Panc1 (cell line): ENCODE measurements at regions not wholly inside any gene's neighbourhood (a gene's known extent, or its start where the extent isn't known, plus 50 kb on each side); places are given as distances from the start of the nearest gene placed in this dataset.

Experiments
- ATAC-seq: fragments of 200-7000 bp; cut with Tn5 transposase; 2 replicates; pipeline ENCODE4 v1.9.1; 2020; ENCODE audit warnings: mild to moderate bottlenecking, moderate library complexity
- BruUV-seq: library from RNA; stranded (reverse); fragments of 400-500 nt; replicated peaks from 2 replicates; lab custom pipeline; 2021; lab: Mats Ljungman, UMichigan
- CTCF ChIA-PET: fragments of 300-600 bp; sonication (Branson Sonifier 250); formaldehyde crosslinking; loops from one replicate; lab custom pipeline; 2022; ENCODE audit warnings: antibody characterized with exemption; lab: Charles Lee
- POLR2A ChIA-PET: fragments of 300-600 bp; sonication (Branson Sonifier 250); formaldehyde crosslinking; loops from one replicate; lab custom pipeline; 2022; ENCODE audit warnings: antibody characterized with exemption; lab: Charles Lee
- DNase-seq: peaks from one replicate; pipeline ENCODE4 v3.0.0-alpha.2; 2010; ENCODE audit warnings: low read depth, low spot score
- H3K27ac ChIP-seq: 2 replicates; pipeline ENCODE4 v1.5.1; 2011; ENCODE audit warnings: mild to moderate bottlenecking, low read length, inconsistent platforms
- H3K27me3 ChIP-seq: fragments of 200-500 bp; sonication (Bioruptor generic); 2 replicates; pipeline ENCODE4 v1.6.0; 2014; ENCODE audit warnings: low read length, inconsistent platforms; ENCODE audit not compliant: control insufficient read depth, insufficient read depth
- H3K36me3 ChIP-seq: fragments of 200-500 bp; sonication (Bioruptor generic); 2 replicates; pipeline ENCODE4 v1.5.1; 2014; ENCODE audit warnings: inconsistent platforms, mild to moderate bottlenecking, low read length, moderate library complexity; ENCODE audit not compliant: control insufficient read depth, insufficient read depth
- H3K4me1 ChIP-seq: 2 replicates; pipeline ENCODE4 v1.5.1; 2011; ENCODE audit warnings: inconsistent platforms, mild to moderate bottlenecking, low read length, moderate library complexity; ENCODE audit not compliant: control insufficient read depth, insufficient read depth
- H3K4me3 ChIP-seq, 2 experiments: 2 replicates each; pipeline ENCODE4 v1.5.1; 2011 to 2012; ENCODE audit warnings: low read depth in 2 of 2, low read length in 2 of 2, mild to moderate bottlenecking in 2 of 2, inconsistent platforms in 1 of 2, moderate library complexity in 1 of 2
- H3K9me3 ChIP-seq: fragments of 200-500 bp; sonication (Bioruptor generic); 2 replicates; pipeline ENCODE4 v1.5.1; 2014; ENCODE audit warnings: low read depth, mild to moderate bottlenecking, inconsistent platforms, low read length, moderate library complexity; ENCODE audit not compliant: control insufficient read depth, insufficient read depth
- POLR2AphosphoS5 ChIP-seq: IDR thresholded peaks from 2 replicates; pipeline ENCODE4 v1.6.1; 2012; ENCODE audit warnings: mild to moderate bottlenecking, low read depth, low read length, moderate library complexity
- REST ChIP-seq, 2 experiments: IDR thresholded peaks; 2 replicates each; pipeline ENCODE4 v1.6.1; 2011 to 2012; ENCODE audit warnings: low read depth in 2 of 2, control low read depth in 1 of 2, low read length in 1 of 2, mild to moderate bottlenecking in 1 of 2, moderate library complexity in 1 of 2; ENCODE audit not compliant: insufficient read depth in 1 of 2
- SIN3A ChIP-seq: IDR thresholded peaks from 2 replicates; pipeline ENCODE4 v1.6.1; 2012; ENCODE audit warnings: low read depth, mild to moderate bottlenecking, low read length, moderate library complexity, borderline replicate concordance; ENCODE audit not compliant: insufficient read depth
- TCF7L2 ChIP-seq: IDR thresholded peaks from 2 replicates; pipeline ENCODE4 v1.6.1; 2011; ENCODE audit warnings: mild to moderate bottlenecking, low read depth, low read length, inconsistent platforms
- in situ Hi-C: cut with HindIII; loops from 2 replicates; pipeline ENCODE4 v1.10.0; 2016; ENCODE audit warnings: low sequenced_read_pairs, low pct_unique_long_range_greater_than_20kb
- intact Hi-C: fragments of 100-400 bp; cut with micrococcal nuclease; formaldehyde crosslinking; loops from one replicate; pipeline ENCODE4 v1.10.0; 2022; ENCODE audit not compliant: unreplicated experiment
- TF ChIP-seq, protein P1 (sequence below): fragments of 450-650 bp; IDR thresholded peaks from 2 replicates; pipeline ENCODE4 v1.5.1; 2017; ENCODE audit warnings: mild to moderate bottlenecking

DNA sequence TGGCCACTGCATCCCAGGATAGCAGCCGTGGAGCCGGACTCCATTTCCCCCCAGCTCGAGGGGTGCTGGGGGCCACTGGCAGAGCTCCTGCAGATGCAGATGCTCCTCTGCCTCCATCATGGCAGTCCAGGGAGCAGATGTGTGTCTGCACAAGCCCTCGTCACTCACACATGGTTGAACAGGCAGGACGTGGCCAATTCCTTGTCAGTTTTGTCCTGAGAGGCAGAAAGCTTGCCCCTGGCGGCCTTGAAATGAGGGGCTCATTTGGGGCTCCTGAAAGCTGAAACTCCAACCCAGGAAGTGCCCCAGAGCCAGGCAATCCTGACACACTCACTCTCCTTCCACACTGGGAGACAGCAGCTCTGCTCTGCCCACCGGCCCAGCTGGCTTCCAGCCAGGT is 100.9 kb upstream of the C14orf180 start:
- no peaks in the 10 kb centered on the region for H3K36me3 ChIP-seq

GRCh38 chr14:104479901-104480300 is 99.7 kb upstream of the C14orf180 start:
- CTCF ChIA-PET = no interaction called here
- intact Hi-C loops (no loop called here), in situ Hi-C loops (no loop called here)
- POLR2A ChIA-PET = no interaction called here
- no peak overlapping the region for H3K27ac ChIP-seq
- no peak overlapping the region for H3K4me3 ChIP-seq
- no peaks in the 10 kb centered on the region; the same call in 1 of the 2 replicates for H3K27me3 ChIP-seq
- H3K36me3 ChIP-seq = no peaks in the 10 kb centered on the region
- ATAC-seq = no peak
- no peaks in the 10 kb centered on the region for H3K9me3 ChIP-seq
- DNase-seq = no peak
- TF ChIP-seq TCF7L2 (no peak), REST (IDR thresholded peaks at IDR 0.05; ENCODE audit: insufficient read depth in 1 of 2, low read depth in 2 of 2, low read length in 1 of 2) (no peak), SIN3A (no peak), POLR2AphosphoS5 (no peak)
- TF ChIP-seq, protein P1, sequence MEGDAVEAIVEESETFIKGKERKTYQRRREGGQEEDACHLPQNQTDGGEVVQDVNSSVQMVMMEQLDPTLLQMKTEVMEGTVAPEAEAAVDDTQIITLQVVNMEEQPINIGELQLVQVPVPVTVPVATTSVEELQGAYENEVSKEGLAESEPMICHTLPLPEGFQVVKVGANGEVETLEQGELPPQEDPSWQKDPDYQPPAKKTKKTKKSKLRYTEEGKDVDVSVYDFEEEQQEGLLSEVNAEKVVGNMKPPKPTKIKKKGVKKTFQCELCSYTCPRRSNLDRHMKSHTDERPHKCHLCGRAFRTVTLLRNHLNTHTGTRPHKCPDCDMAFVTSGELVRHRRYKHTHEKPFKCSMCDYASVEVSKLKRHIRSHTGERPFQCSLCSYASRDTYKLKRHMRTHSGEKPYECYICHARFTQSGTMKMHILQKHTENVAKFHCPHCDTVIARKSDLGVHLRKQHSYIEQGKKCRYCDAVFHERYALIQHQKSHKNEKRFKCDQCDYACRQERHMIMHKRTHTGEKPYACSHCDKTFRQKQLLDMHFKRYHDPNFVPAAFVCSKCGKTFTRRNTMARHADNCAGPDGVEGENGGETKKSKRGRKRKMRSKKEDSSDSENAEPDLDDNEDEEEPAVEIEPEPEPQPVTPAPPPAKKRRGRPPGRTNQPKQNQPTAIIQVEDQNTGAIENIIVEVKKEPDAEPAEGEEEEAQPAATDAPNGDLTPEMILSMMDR = no peak
- H3K4me1 ChIP-seq = no peaks in the 10 kb centered on the region
- BruUV-seq = no TSS peak

More for the DNA sequence above, 100.9 kb upstream of the C14orf180 start:
- Histone ChIP-seq H3K4me1 (no peaks in the 10 kb centered on the region), H3K27me3 (no peaks in the 10 kb centered on the region), H3K4me3 (no peak overlapping the region), H3K9me3 (no peaks in the 10 kb centered on the region), H3K27ac (no peak overlapping the region)
- intact Hi-C loops = no loop called here
- ATAC-seq (no peak), DNase-seq (no peak)
- TF ChIP-seq TCF7L2 = no peak
- TF ChIP-seq, protein P1 = no peak
- TF ChIP-seq SIN3A = no peak
- TF ChIP-seq REST (IDR thresholded peaks at IDR 0.05; ENCODE audit: insufficient read depth in 1 of 2, low read depth in 2 of 2, low read length in 1 of 2) = no peak
- no peak for TF ChIP-seq POLR2AphosphoS5
- ChIA-PET CTCF (no interaction called here), POLR2A (no interaction called here)
- in situ Hi-C loops = no loop called here
- BruUV-seq = no TSS peak
